SJCRH30 (cell line): ENCODE measurements at regions not wholly inside any gene's neighbourhood (a gene's known extent, or its start where the extent isn't known, plus 50 kb on each side); places are given as distances from the start of the nearest gene placed in this dataset.

Experiments
- DNase-seq, 2 experiments: peaks; one replicate each; pipeline ENCODE4 v3.0.0-alpha.2; 2015 to 2020
- H3K27ac ChIP-seq: fragments of 250-450 bp; sonication (Bioruptor Pico); 2 replicates; pipeline ENCODE4 v1.5.1; 2020; ENCODE audit warnings: mild to moderate bottlenecking, moderate library complexity
- H3K27me3 ChIP-seq: fragments of 250-450 bp; sonication (Bioruptor Pico); 2 replicates; pipeline ENCODE4 v1.5.1; 2020; ENCODE audit warnings: mild to moderate bottlenecking, moderate library complexity
- H3K36me3 ChIP-seq: fragments of 250-450 bp; sonication (Bioruptor Pico); 2 replicates; pipeline ENCODE4 v1.5.1; 2020; ENCODE audit warnings: mild to moderate bottlenecking, moderate library complexity
- H3K4me1 ChIP-seq: fragments of 250-450 bp; sonication (Bioruptor Pico); 2 replicates; pipeline ENCODE4 v1.5.1; 2020; ENCODE audit warnings: mild to moderate bottlenecking, moderate library complexity
- H3K4me3 ChIP-seq: fragments of 250-450 bp; sonication (Bioruptor Pico); 2 replicates; pipeline ENCODE4 v1.5.1; 2020; ENCODE audit warnings: mild to moderate bottlenecking, moderate library complexity
- H3K9me3 ChIP-seq: fragments of 250-450 bp; sonication (Bioruptor Pico); replicated peaks from 2 replicates; pipeline ENCODE4 v1.5.1; 2020; ENCODE audit warnings: mild to moderate bottlenecking, moderate library complexity

GRCh38 chr18:47758000-47758399 is 172.5 kb downstream of the SMAD2 start:
- H3K9me3 ChIP-seq = no peaks in the 10 kb centered on the region
- no peaks in the 10 kb centered on the region for H3K27me3 ChIP-seq
- H3K4me1 ChIP-seq = no peaks in the 10 kb centered on the region
- H3K27ac ChIP-seq = no peak overlapping the region
- H3K36me3 ChIP-seq = no peaks in the 10 kb centered on the region
- peak in 1 of 2 experiments; percentile 9 for DNase-seq
- H3K4me3 ChIP-seq = no peak overlapping the region

GRCh38 chr18:47756364-47757016 is 174.0 kb downstream of the SMAD2 start:
- peak; percentile 29 to 49 for DNase-seq

GRCh38 chr18:47755102-47755456 is 175.4 kb downstream of the SMAD2 start:
- Histone ChIP-seq H3K4me1 (no peaks in the 10 kb centered on the region), H3K27me3 (no peaks in the 10 kb centered on the region), H3K27ac (no peak overlapping the region), H3K36me3 (no peaks in the 10 kb centered on the region), H3K4me3 (no peak overlapping the region), H3K9me3 (no peaks in the 10 kb centered on the region)
- no peak for DNase-seq

More at GRCh38 chr18:47756364-47757016, 174.0 kb downstream of the SMAD2 start:
- Histone ChIP-seq H3K4me3 (no peak overlapping the region), H3K4me1 (no peaks in the 10 kb centered on the region), H3K9me3 (no peaks in the 10 kb centered on the region), H3K36me3 (no peaks in the 10 kb centered on the region), H3K27ac (no peak overlapping the region), H3K27me3 (no peaks in the 10 kb centered on the region)

GRCh38 chr18:47754311-47755101 is 176.0 kb downstream of the SMAD2 start:
- no peaks in the 10 kb centered on the region for H3K9me3 ChIP-seq
- peak; percentile 33 to 55 for DNase-seq

GRCh38 chr18:47752796-47753645 is 177.4 kb downstream of the SMAD2 start:
- H3K36me3 ChIP-seq = no peaks in the 10 kb centered on the region
- no peak overlapping the region for H3K27ac ChIP-seq
- H3K4me3 ChIP-seq = no peak overlapping the region
- no peak for DNase-seq
- no peaks in the 10 kb centered on the region for H3K4me1 ChIP-seq
- no peaks in the 10 kb centered on the region for H3K27me3 ChIP-seq
- no peaks in the 10 kb centered on the region for H3K9me3 ChIP-seq

More at GRCh38 chr18:47754311-47755101, 176.0 kb downstream of the SMAD2 start:
- H3K36me3 ChIP-seq = no peaks in the 10 kb centered on the region
- H3K27me3 ChIP-seq = no peaks in the 10 kb centered on the region
- H3K4me3 ChIP-seq = no peak overlapping the region
- no peaks in the 10 kb centered on the region for H3K4me1 ChIP-seq
- no peak overlapping the region for H3K27ac ChIP-seq

GRCh38 chr18:47750889-47751423 is 179.5 kb downstream of the SMAD2 start:
- no peaks in the 10 kb centered on the region for H3K27me3 ChIP-seq
- H3K9me3 ChIP-seq = no peaks in the 10 kb centered on the region
- H3K4me3 ChIP-seq = no peak overlapping the region
- DNase-seq = no peak
- no peak overlapping the region for H3K27ac ChIP-seq
- H3K36me3 ChIP-seq = no peaks in the 10 kb centered on the region
- no peaks in the 10 kb centered on the region for H3K4me1 ChIP-seq

- no peak overlapping the region for H3K4me3 ChIP-seq
- DNase-seq = no peak
- no peaks in the 10 kb centered on the region for H3K27me3 ChIP-seq
- H3K36me3 ChIP-seq = no peaks in the 10 kb centered on the region
- H3K27ac ChIP-seq = no peak overlapping the region
- H3K9me3 ChIP-seq = no peaks in the 10 kb centered on the region
- H3K4me1 ChIP-seq = no peaks in the 10 kb centered on the region
Measured at GRCh38 chr18:47749600-47749973, 180.9 kb downstream of the SMAD2 start.

- Histone ChIP-seq H3K27me3 (no peaks in the 10 kb centered on the region), H3K27ac (no peak overlapping the region), H3K4me1 (no peaks in the 10 kb centered on the region), H3K36me3 (no peaks in the 10 kb centered on the region), H3K4me3 (no peak overlapping the region), H3K9me3 (no peaks in the 10 kb centered on the region)
- DNase-seq = peak; percentile 29 to 65
Measured at GRCh38 chr18:47748847-47749599, 181.4 kb downstream of the SMAD2 start.

- no peak for DNase-seq
- Histone ChIP-seq H3K27me3 (no peaks in the 10 kb centered on the region), H3K4me3 (no peak overlapping the region), H3K36me3 (no peaks in the 10 kb centered on the region), H3K27ac (no peak overlapping the region), H3K9me3 (no peaks in the 10 kb centered on the region), H3K4me1 (no peaks in the 10 kb centered on the region)
Measured at GRCh38 chr18:47748093-47748796, 182.2 kb downstream of the SMAD2 start.

- Histone ChIP-seq H3K4me1 (no peaks in the 10 kb centered on the region), H3K36me3 (no peaks in the 10 kb centered on the region), H3K27ac (no peak overlapping the region), H3K27me3 (no peaks in the 10 kb centered on the region), H3K4me3 (no peak overlapping the region), H3K9me3 (no peaks in the 10 kb centered on the region)
- DNase-seq = no peak
Measured at GRCh38 chr18:47747260-47747795, 183.1 kb downstream of the SMAD2 start.

- Histone ChIP-seq H3K9me3 (no peaks in the 10 kb centered on the region), H3K27ac (no peak overlapping the region), H3K4me3 (no peak overlapping the region), H3K27me3 (no peaks in the 10 kb centered on the region), H3K36me3 (no peaks in the 10 kb centered on the region), H3K4me1 (no peaks in the 10 kb centered on the region)
- DNase-seq = no peak
Measured at GRCh38 chr18:47746615-47747014, 183.8 kb downstream of the SMAD2 start.

- Histone ChIP-seq H3K4me1 (no peaks in the 10 kb centered on the region), H3K27me3 (no peaks in the 10 kb centered on the region), H3K27ac (no peak overlapping the region), H3K36me3 (no peaks in the 10 kb centered on the region), H3K9me3 (no peaks in the 10 kb centered on the region), H3K4me3 (no peak overlapping the region)
- no peak for DNase-seq
Measured at GRCh38 chr18:47745227-47745626, 185.2 kb downstream of the SMAD2 start.

- Histone ChIP-seq H3K27me3 (no peaks in the 10 kb centered on the region), H3K4me3 (no peak overlapping the region), H3K9me3 (no peaks in the 10 kb centered on the region), H3K4me1 (no peaks in the 10 kb centered on the region), H3K27ac (no peak overlapping the region), H3K36me3 (no peaks in the 10 kb centered on the region)
- no peak for DNase-seq
Measured at GRCh38 chr18:47737956-47738355, 192.5 kb downstream of the SMAD2 start.
